Sigmoid colon (tissue), 3 donors: ENCODE measurements at regions not wholly inside any gene's neighbourhood (a gene's known extent, or its start where the extent isn't known, plus 50 kb on each side); places are given as distances from the start of the nearest gene placed in this dataset.

Experiments
- CTCF ChIP-seq, 4 experiments: fragments of 450-650 bp in 3 of 4; fragments of 200-600 bp in 1 of 4; IDR thresholded peaks; one replicate each; pipeline ENCODE4 v1.5.1; 2016 to 2019; ENCODE audit warnings: antibody characterized with exemption in 4 of 4, mild to moderate bottlenecking in 3 of 4, moderate library complexity in 2 of 4
- POLR2A ChIP-seq, 2 donors: fragments of 450-650 bp; IDR thresholded peaks; one replicate each; pipeline ENCODE4 v1.6.1; 2016; ENCODE audit warnings: antibody characterized with exemption in 2 of 2, mild to moderate bottlenecking in 2 of 2, moderate library complexity in 2 of 2

GRCh38 chr12:92338102-92338501 is 192.5 kb upstream of the BTG1 start:
- TF ChIP-seq POLR2A (IDR thresholded peaks at IDR 0.05) = no peak
- TF ChIP-seq CTCF (IDR thresholded peaks at IDR 0.05) = no peak
